ENCODE measurements at regions not wholly inside any gene's neighbourhood (a gene's known extent, or its start where the extent isn't known, plus 50 kb on each side); places are given as distances from the start of the nearest gene placed in this dataset.
"Not testable (repeated sequence)": the region's sequence is repeated elsewhere in the genome, so short reads cannot be mapped to it uniquely, and the experiment has no call there.

DNA sequence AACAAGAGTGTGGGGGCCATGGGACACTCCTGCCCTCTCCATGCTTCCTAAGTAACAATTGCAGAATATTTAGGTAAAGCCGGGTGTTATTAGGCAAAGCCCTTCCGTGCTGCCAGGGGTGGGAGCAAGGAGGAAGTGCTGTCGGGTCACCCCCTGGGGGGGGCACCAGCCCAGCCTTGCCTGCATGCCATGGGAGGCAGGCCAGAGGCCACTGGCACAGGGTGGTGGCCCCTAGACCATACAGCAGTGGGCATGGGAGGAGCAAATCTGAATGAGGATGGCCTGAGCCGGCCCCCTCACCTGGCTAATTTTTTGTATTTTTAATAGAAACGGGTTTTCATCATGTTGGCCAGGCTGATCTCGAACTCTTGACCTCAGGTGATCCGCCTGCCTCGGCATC, 355.7 kb upstream of the CDH8 start:
- DNase-seq: no peak

DNA sequence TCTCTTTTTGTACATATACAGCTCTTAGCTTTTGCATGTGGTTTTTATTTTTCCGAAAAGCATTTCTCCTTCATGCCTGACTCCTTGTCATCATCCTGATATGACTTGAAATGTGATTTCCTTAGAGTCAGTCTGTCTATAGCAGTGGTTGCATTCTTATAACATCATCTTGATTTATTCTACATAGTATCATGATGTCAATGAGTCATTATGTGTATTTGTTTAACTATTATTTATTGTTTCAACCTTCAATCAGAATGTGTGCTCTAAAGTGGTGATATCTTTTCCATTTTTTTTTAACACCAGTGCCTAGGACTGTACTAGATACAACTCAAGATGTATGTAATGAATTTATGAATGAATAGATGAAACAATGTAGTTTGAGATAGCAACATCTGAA, 354.9 kb upstream of the CDH8 start:
- DNase-seq: no peak

DNA sequence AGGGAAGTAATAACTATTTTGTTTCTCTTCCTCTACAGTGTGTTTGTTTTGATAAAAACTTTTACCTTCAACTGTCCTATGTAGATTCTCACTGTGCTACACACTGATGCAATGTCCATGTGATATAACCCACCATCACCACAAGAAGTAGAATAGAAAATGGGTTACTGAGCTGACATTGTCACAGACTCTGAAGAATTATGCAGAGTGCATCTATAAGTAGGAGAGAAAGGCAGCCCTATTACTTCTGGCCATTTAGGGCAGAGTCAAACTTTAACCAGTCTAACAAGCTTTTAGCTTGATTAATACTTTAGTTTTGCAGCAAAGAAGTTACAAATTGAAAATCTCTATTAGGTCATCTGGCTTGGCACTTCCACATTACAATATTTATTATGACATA, 354.0 kb upstream of the CDH8 start:
- no peak for DNase-seq

DNA sequence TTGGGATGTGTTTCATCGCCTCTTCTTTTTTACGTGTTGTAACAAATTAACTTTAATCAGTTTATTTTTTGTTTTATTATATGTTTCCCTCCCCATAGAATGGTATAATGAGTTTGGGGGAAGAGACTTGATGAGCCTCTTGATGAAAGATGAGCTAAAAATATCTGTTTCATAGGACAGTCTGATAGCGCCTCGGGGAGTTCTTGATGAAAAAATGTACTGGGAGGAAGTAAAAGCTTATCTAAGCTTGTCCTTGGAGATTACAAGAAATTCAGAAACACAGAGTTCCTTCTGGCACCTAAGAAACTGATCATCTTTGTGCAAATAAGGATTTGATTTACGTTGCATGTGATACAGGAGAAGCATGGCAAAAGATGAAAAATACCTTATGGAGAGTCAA, 350.2 kb upstream of the CDH8 start:
- no peak for DNase-seq

DNA sequence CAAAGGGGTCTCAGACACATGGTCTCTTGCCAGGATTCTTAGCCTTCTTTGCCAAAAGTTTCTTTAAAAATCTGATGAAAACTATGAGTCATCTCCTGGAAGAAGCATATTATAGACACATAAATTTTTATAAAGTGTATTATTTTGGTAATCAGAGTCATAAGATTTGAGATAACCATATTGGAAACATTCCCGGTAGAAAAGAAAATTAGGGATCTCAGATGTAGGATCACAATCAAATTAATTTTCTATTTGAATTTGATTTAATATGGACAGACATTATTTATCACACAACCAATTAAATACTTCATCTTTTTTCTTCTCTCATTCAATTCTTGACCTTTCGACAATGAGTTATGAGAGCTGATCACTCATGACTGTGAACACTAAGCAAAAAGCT, 347.7 kb upstream of the CDH8 start:
- no peak for DNase-seq

DNA sequence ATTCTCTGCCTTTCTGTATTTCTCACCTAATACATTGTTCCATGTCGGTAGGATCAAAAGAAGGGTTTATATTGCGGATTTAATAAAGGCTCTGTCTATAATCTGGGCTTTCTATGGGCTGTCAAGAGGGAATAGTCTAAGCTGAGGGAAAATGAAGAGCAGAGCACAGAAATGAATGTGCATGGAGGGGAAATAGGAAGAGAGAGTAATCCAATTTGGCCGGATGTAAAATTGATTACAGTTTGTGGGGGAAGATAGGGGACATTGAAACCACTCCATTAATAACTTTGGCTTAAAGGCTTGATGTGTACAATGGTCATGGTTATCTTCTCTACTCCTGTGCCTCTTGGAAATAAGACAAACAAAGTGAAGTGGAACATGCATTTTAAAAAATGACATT, 334.2 kb upstream of the CDH8 start:
- no peak for DNase-seq

DNA sequence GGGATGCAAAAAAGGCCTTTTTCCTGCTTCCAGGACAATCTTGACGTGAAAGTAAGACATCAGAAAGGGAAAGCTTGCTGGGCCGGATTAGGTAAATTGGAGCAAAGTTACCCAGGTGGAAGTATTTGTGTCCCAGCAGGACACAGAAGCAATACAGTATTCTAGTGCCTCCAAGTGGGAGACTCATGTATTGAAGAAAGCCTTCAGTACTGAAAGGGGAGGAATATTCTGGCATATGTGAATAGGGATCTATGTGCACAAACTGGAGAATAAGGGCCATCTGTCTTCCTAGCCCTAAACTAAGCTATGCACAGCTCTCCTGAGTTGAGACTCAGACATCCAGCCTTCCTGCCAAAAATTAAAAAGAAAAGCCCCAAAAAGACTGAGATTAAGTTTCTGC, 327.3 kb upstream of the CDH8 start:
- no peak for DNase-seq

DNA sequence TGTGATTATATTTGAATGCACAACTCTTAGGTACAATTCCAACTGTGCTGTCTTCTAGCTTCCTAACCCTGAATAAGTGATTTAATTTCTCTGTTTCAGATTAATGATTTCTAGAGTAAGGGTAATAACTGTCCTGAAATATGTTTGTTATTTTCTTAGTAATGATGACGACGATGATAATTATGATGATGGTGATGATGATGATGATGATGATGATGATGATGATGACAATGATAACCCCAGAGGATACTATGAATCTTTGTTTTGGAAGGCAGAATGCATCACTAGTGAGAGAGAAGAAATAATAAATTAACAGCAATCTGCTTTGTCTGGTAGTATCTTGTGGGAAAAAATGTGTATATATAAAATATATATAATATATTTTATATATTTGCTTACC, 317.1 kb upstream of the CDH8 start:
- no peak for DNase-seq

DNA sequence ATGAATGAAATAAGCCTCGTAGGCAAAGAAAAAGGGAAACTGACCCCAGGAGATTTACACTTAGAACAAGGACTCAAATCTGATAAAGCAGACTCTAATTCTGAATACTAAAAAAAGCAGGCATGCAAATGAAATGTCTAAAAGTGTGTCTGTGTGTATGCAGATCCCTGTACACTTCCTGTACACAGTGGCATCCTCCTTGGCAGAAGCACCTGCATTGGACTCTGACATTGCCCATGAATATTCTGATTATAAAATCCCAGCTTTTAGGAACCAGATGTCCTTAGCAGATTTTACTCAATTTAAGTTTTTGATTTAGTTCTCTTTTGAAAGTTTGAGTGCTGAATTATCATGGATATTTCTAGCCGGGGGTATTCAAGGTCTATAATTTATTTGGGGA, 306.0 kb upstream of the CDH8 start:
- DNase-seq: no peak

DNA sequence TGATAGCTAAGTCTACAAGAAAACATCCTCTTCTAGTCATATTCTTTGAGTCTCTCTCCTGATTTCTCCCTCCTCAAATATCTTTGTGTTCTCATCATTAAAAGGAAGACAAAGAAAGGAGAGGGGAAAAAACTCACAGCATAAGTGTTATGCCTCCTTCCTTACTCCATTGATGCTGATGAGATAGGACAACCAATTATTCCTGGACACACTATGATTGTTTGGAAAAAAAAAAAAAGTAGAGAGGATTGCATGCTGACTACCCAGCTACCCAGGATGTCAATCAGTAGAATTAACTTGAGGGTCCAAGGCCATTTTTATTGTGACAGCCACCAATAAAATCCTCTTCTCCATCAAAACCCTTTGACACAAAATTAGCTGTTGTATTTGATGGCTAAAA, 299.1 kb upstream of the CDH8 start:
- no peak for DNase-seq

DNA sequence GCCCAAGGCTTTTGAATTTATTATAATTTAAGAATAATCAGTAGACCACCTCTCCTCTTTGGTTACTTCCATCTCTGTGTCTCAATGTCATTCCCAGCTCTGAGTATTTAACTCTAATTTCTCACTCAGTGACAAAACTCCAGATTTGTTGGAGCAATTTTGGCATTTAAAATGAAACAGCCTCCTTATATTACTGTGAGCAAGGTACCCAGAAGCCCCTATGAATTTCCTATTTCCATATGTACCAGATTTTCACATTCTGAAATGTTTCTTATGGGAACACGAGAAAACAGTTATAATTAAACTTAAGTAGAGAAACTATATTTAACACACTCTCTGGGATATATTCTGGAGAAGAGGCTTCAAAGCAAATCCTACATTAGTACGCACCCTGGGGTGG, 285.4 kb upstream of the CDH8 start:
- no peak for DNase-seq

DNA sequence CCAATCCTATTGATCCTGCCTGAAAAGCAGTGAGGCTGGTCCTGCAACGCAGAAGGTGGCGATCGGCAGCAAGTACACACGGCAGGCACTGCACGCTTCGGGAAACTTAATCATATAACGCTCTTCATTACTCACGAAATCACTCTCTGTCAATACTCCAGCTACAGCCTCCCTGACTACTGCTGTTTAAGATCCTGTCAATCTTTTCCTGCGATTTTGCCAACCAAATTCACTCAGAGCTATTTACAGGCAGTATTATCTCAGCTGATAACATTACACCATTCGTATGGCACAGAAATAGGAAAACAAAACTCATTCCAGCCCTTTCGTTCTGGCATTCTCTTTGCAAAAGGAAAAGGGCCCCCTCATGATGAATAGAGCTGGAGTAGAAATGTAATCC, 262.4 kb upstream of the CDH8 start:
- DNase-seq: no peak

DNA sequence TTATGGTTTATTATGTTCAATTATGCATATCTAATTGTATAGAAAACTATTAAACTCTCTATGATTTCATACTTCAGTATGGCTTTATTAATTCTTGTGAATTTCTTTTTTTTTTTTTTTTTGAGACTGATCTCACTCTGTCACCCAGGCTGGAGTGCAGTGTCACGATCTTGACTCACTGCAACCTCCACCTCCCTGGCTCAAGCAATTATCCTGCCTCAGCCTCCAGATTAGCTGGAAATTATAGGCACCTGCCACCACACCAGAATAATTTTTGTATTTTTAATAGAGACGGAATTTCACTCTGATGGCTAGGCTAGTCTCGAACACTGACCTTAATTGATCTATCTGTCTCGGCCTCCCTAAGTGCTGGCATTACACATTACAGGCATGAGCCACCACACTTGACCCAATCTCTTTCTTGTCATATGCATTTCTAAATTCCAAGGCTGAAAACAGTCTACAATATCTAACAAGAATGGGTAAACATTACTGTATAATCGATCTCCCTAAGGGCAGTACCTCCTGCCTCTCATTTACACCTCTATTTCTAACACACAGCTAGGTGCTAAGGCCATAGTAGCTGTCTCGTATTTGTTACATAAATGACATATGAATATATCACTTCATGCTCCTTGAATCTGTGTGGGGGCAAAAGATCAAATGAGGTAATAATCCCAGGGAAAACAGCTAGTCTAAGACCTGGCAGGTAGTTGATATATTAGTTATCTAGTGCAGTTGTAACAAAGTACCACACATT, 258.2 kb upstream of the CDH8 start:
- no peak for DNase-seq

DNA sequence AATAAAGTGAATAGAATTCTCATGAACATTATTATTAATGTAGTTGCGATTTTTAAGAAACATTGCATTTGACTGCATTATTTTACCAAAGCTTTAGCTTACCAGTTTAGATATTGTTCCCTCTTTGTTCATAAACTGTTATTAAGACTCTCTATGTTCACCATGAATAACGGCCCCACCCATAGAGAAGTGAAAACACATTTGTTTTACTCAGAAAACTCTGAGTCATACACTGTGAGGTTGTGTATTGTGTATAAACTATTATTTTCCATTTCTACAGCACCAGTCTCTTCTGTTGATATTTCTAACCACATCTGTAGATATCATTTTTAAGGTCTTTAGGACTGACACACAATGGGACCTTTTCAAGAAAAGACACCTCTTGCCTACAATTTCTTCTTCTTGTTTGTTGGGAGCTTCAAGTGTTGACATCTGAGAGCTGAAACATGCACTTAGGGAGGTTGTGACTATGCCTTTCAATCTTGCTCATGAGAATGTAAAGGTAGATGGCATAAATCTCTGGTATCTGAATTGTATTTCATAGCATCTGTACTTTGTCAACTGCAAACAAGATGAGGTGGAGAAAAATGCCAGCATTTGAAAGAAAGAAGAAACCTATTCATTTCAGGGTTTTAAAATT, 252.9 kb upstream of the CDH8 start:
- DNase-seq: no peak

DNA sequence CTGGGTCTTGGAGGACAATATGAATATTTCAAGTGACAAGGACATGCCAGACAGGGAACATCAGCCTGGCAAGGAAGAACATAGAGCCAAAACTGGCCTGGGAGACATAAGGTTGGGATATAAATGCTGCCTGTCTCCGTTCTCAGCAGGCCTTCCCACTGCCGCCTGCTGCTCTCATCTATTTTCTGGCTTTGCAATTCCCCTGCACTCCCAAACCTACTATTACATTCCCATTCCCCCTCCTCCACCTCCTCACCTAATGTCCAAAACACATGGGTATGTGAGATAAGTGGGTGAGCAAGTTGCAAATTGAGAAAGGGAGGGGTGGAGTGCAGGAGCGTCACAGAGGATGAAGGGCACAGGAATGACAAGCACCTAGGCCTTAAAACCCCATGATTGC, 244.3 kb upstream of the CDH8 start:
- no peak for DNase-seq

DNA sequence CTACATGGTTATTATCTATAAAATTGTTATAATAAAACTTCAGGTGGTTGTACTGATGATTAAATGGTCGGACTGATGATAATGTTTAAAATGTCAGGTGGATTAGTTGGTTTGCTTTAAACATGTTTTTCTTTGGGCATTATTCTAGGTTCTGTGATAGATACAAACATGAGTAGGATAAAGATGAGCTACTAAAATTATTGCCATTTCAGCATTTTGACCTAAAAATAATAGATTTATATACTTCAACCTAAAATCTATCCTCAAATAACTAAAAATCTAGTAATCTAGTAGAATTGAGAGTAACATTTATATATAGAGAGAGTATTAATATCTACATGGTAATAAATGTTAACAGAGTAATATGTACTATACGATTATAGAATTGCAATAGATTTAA, 241.7 kb upstream of the CDH8 start:
- no peak for DNase-seq

DNA sequence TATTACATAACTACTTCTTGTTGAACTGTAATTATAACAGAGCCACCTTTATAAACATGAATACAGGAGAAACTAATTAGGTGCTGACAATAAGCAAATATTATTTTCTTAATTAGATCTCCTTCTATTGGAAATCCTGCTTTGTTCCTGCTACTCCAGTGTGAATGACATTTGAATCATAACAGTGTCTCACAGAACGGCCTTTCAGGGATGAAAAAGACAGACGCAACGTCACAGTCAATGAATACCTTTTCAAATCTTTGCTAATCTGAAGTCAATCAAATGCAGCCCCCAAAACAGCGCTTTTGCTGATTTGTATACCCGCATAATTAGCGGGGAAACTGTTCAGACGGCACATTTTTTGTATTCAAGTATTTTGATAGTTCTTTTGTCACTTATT, 240.4 kb upstream of the CDH8 start:
- no peak for DNase-seq

DNA sequence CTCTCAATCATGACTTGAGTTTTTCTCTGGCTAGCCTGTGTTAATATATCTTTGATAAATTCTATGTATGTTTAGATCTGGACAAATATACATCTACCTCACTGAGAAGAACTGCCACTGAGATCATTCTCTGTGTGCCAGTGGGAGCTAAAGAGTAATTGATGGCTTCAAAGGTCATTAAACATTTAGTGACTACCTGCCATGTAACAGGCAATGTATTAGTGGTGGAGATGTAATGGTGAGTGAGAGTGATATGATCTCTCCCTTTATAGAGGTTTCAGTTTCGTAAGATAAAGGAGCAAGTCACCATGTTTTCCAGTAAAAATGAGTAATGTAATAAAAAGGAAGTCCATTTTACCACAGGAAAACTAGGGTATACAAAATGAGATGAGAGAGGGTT, 235.8 kb upstream of the CDH8 start:
- no peak for DNase-seq

DNA sequence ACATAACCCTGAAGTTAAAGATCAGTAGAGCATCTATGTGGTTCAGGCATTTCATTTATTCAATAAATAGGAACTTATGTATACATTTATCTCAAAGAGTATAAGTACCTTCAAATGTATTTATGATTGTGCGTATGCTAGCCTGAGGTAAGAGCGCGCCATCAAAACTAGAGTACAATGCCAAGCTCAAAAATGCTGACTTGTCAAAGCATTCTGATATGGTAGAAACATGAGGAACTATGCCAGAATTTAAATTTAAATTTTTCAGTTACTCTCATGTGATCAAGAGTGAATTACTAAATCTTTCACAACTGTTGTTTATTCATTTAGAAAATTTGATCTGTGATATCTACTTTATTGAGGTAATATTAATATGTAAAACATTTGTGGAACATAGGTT, 225.5 kb upstream of the CDH8 start:
- no peak for DNase-seq

DNA sequence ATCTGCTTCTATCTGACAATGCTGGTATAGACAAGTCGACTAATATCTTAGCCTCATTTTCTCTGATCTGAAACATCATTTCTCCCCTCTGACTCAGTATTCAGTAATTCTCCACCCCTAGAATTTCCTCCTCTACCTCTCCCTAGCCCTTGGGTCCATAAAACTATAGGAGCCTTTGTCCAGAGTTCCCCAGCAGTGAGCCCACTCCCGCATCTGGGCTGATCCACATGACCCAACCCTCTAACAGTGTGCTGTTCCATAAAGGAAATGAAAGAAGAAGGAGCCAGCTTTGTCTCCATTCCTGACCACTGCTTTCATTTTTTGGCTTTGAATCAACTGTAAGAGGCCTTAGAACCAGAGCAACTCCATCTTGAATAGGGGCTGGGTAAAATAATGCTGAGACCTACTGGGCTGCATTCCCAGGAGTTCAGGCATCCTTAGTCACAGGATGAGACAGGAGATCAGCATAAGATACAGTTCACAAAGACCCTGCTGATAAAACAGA, 222.7 kb upstream of the CDH8 start:
- DNase-seq: not testable (repeated sequence)

DNA sequence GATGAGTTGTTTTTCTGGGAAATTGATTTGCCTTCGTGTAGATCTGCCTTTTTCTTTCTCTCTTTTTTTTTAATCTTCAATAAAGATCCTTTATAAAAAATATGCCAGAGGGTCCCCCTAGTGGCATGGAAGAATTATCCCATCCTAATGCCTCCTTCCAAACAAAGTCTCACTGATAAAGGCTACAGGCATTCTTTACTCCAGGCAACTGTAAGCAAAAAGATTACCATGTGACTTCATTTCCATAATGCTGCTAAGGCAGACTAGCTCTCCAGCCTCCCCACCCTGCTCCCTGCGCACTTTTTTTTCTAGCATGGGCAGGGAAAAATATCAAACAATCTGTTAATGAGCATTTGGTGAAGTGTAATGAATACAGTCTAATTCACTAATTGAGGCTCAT, 220.2 kb upstream of the CDH8 start:
- peak; percentile 6 for DNase-seq

DNA sequence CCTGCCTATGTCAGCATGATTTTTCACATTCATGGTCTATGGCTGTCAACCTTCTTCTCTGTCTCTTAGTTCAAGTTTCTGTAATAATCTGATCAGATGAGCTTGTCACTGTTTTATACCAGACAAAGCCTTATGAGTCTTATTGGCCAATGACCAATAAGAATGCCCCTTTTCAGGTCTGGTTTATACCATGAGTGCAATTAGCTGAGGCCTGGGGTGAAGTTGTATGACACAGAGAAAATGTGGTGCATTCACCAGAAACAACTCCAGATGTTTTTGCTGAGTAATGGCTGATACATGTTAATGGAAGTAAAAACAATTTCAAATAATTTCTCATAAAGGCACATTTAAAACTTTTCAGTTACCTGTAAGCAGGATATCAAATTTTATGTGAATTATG, 218.6 kb upstream of the CDH8 start:
- no peak for DNase-seq

DNA sequence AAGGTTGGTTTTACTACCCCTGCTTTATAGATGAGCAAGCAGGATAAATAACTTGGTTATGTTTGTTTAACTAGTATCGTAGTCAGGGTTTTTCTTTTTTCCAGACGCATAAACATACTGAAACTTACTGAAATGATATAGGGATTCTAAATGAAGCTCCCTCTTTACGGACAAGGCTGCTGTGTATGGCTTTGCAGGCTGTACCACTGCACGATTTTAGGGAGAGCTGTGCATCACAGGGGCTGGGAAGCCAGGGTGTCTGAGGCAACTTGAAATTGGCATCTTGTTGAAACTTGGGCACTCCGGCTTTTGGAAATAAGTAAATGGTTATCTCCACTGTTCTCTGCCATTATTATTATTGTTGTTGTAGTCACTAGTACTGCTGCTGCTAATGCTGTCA, 218.1 kb upstream of the CDH8 start:
- no peak for DNase-seq

DNA sequence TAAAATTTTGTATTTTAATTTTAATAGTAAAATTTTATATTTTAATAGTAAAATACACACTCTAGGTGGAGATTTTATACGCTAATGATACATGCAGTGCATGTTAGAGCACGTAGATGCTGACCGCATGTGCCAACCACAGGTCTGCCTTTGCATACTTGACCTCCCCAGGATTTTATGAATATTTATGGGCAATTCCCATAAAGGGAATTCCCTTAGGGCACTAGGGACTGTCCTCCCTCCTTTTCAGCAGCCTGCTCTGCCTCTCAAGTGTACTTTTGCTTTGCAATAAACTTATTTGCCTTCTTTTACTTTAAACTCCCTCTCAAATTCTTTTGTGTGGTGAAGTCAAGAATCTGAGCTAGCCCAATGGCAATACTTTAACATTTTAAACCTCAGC, 217.7 kb upstream of the CDH8 start:
- DNase-seq: no peak

DNA sequence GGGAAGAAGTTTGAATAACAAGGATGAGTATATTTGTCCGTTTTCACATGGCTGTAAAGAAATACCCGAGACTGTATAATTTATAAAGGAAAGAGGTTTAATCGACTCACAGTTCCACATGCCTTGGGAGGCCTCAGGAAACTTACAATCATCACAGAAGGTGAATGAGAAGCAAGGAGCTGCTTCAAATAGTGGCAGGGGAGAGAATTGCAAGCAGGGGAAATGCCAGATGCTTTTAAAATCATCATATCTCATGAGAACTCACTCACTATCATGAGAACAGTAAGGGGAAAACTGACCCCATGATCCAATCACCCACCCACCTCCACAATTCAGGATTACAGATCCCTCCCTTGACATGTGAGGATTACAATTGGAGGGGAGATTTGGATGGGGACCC, 212.8 kb upstream of the CDH8 start:
- no peak for DNase-seq

Measured in midbrain (tissue), 1 donor.